GM18519 (cell line): ENCODE measurements at regions not wholly inside any gene's neighbourhood (a gene's known extent, or its start where the extent isn't known, plus 50 kb on each side); places are given as distances from the start of the nearest gene placed in this dataset.
A peak's percentile ranks its signal among the peaks of the same experiment; 100 is the strongest.
"Not testable (repeated sequence)": the region's sequence is repeated elsewhere in the genome, so short reads cannot be mapped to it uniquely, and the experiment has no call there.

Experiments used
- ATAC-seq: cut with Tn5 transposase; IDR thresholded peaks from one replicate; pipeline ENCODE4 v1.9.1; 2021; ENCODE audit warnings: mild to moderate bottlenecking, moderate library complexity; ENCODE audit not compliant: unreplicated experiment, low FRiP score

GRCh38 chr2:64742678-64743077, 89.0 kb upstream of the SERTAD2 start:
- no peak for ATAC-seq

DNA sequence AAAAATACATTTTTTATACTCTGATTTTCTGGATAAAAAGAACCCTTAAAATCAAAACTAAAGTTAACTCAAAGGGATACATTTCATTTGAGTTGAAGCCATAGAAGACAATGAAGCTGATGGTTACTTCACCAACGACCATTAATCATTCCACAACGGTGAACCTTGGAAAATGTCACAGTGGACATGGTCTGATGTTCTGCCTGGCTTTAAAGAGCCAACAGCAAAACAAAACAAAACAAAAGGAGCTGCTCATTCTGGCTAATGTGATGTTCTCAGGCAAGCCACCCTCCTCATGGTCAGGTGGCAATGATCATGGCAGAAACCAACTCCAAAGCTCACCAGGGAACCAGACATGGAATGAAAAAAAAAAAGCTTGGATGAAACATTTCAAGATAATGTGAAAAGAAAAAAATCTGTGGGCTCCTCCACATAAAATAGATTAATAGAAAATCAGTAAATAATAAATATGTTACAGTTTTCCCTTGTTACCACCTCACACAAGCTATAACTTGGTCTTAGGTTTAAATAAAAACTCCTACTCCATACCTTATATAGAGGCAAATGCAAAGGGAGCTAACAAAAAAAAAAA, 90.1 kb upstream of the SERTAD2 start:
- no peak for ATAC-seq

- no peak for ATAC-seq
These were observed 91.8 kb upstream of the SERTAD2 start for GRCh38 chr2:64745562-64745961.

- ATAC-seq = not testable (repeated sequence)
These were observed 94.0 kb upstream of the SERTAD2 start for GRCh38 chr2:64747690-64748091.

DNA sequence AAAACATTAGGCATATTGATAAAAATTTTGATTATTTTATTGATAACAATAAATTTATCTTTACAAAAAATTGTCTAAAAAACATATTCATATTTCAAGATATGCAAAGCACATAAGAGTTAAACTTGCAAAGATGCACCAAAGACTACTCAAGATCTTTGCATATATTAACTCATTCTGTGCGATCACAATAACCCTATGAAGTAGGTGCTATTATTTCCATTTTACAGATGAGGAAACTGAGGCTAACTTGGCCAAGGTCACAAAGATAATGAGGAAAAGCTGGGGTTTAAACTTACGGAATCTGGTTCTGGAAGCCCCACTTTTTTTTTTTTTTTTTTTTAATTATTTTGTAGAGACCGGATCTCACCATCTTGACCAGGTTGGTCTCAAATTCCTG, 94.4 kb upstream of the SERTAD2 start:
- ATAC-seq = no peak

GRCh38 chr2:64748561-64748960, 94.8 kb upstream of the SERTAD2 start:
- ATAC-seq = no peak

GRCh38 chr2:64749446-64749845, 95.7 kb upstream of the SERTAD2 start:
- no peak for ATAC-seq

- ATAC-seq = no peak
These were observed 96.5 kb upstream of the SERTAD2 start for GRCh38 chr2:64750001-64750816.

GRCh38 chr2:64750817-64751285, 97.1 kb upstream of the SERTAD2 start:
- peak; percentile 70 for ATAC-seq

DNA sequence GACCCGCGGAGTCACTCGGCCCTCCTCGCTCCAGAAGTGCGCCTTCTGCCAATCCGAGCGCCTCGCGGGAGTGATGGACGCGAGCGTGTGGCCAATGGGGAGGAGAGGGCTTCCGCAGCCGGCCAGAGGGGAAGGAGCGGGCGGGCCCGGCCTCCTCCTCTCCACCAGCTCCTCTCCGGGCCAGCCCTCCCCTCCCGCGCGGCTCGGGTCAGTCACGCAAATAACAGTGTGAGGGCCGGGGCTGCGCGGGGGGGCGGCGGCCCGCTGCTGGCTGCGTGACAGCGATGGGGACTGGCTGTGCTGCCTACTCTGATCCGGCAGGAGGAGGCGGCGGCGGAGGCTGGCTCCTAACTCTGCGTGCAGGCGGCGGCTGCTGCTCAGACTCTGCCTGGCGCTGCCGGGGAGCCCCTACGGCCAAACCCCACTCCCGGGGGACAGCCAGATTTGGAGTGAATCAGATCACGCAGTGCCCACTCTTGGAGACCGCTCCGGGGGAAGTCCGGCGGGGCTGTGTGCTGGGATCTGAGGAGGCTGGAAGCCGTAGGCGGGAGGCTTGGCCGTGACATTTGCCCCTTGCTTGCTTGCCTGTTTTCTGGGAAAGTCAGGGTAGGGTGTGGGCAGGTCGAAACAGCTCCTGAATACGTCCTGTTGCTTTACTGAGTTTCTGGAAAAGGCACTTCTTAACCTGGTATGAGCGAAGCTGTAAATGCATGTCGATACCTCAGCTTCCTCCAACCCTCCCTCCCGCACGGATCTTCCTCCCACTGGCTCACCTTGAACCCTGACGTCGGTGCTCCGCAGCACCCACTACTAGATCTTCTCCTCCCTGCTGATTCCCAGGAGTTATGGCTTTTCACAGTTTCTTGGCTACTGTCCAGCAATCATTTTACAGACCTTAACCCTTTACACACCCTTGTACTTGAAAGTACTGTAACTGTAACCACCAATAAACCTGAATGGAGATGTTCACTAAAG, 97.9 kb upstream of the SERTAD2 start:
- peak; percentile 82 for ATAC-seq

DNA sequence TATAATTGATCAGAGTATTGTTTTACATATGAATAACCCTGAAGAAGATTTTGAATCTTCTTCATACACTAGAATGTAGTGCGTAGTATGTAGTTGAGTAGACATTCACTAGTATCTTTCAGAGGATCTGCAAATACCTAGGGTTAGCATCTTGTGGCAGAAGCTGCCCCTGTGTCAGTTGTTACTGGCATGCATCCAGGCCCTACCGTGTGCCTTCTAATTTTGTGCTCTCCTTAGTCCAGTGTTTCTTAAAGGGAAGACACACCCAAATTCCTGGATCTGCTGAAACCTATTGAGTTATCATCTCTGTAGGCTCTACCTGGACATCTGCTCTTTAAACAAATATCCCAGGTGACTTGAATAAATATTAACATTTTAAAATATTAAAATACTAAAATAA, 99.7 kb upstream of the SERTAD2 start:
- ATAC-seq = no peak

- ATAC-seq = no peak
These were observed 100.9 kb upstream of the SERTAD2 start for GRCh38 chr2:64754570-64754969.

DNA sequence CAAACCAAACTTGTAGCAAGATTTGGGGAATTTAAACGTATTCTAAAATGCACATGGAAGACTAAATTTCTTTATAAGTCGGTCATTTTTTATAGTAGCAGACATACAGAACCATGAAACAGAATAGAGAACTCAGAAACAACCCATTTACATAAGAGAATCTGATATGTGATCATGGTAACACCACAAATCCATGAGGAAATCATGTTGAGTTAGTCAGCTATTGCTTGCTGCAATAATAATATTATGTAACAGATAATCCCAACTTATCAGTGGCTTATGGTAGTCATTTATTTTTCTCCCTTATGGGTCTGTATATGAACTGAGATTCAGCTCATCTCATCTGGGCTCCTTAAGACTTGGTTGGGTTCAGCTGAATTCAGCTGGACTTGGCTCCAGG, 103.4 kb upstream of the SERTAD2 start:
- ATAC-seq = no peak

- ATAC-seq = no peak
These were observed 106.4 kb upstream of the SERTAD2 start for GRCh38 chr2:64760128-64760527.

GRCh38 chr2:64762301-64762997, 108.7 kb upstream of the SERTAD2 start:
- no peak for ATAC-seq

DNA sequence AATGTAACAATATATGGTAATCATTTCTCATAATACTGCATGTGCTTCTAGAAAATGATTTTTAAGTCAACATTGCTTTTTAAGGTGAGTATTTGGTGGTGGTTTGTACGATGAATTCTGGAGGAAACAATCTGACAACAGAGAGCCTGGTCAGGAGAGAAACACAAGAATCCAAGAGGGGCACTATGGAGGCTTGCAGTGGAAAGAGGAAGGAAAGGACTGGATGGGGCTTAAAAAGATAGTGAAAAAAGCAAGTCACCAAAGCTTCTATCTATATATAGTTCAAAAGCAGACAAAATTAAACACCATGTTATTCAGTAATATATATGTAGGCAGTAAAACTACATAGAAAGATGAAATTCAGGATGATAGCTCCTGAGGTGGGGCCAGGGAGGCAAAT, 109.4 kb upstream of the SERTAD2 start:
- no peak for ATAC-seq

GRCh38 chr2:64765160-64765805, 111.6 kb upstream of the SERTAD2 start:
- no peak for ATAC-seq

DNA sequence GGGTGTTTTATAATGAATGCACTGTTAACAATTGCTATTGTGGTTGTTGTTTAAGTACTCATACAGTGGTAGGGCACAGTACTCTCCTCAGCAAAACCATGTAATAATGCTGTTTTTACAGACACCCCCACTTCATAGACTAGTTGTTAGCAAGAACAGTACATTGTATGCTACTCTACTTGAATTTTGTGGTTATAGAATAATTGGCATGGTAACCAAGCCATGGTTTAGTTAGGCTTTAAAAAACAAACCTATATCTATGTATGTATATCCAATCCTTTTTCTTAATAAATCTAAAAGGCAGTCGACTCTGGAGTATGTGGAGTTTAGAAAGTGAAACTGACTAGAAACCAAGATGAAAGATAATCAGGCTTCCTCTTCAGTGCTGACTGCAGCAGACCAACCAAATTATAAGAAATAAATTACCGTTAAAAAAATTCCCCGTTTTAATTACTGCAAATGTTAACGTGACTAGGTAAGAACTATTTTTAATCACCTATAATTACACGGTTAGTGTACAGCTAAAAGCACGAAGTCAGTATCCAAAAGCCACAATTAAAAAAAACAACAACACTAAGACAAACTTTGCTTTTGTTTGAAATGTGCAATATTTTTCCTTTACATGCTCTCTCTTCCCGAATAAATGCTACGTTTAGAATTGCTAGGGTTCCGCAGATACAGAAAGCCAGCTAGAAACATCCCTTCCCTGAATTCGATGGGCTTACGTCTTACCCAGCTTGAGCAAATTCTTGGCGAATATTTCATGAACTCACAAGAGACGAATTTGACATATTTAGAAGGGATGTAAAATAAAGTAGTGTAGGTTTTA, 113.3 kb upstream of the SERTAD2 start:
- ATAC-seq = no peak
